GM23338 (cell line): ENCODE measurements at regions not wholly inside any gene's neighbourhood (a gene's known extent, or its start where the extent isn't known, plus 50 kb on each side); places are given as distances from the start of the nearest gene placed in this dataset.

Experiments
- ATAC-seq: fragments of 200-7000 bp; cut with Tn5 transposase; 3 replicates; pipeline ENCODE4 v1.9.1; 2020
- DNase-seq: peaks from one replicate; pipeline ENCODE4 v3.0.0-alpha.2; 2015; ENCODE audit warnings: low spot score
- H2AFZ ChIP-seq: fragments of 200-600 bp; sonication (generic); 2 replicates; pipeline ENCODE4 v1.8.0; 2016; ENCODE audit warnings: antibody characterized with exemption, mild to moderate bottlenecking, moderate library complexity
- H3F3A ChIP-seq: fragments of 200-600 bp; sonication (generic); replicated peaks from 2 replicates; pipeline ENCODE4 v1.8.0; 2017; ENCODE audit warnings: antibody characterized with exemption, mixed run types, low read depth
- H3K27ac ChIP-seq: fragments of 200-600 bp; sonication (generic); 2 replicates; pipeline ENCODE4 v1.6.1; 2016; ENCODE audit warnings: low read depth
- H3K27me3 ChIP-seq: fragments of 200-600 bp; sonication (generic); 2 replicates; pipeline ENCODE4 v1.8.0; 2016; ENCODE audit warnings: mild to moderate bottlenecking, mixed run types, moderate library complexity; ENCODE audit not compliant: insufficient read depth
- H3K36me3 ChIP-seq: fragments of 200-600 bp; sonication (generic); 2 replicates; pipeline ENCODE4 v1.8.0; 2016; ENCODE audit warnings: mild to moderate bottlenecking; ENCODE audit not compliant: insufficient read depth
- H3K4me1 ChIP-seq: fragments of 200-600 bp; sonication (generic); 2 replicates; pipeline ENCODE4 v1.8.0; 2016; ENCODE audit warnings: mild to moderate bottlenecking, moderate library complexity; ENCODE audit not compliant: insufficient read depth
- H3K4me2 ChIP-seq: fragments of 200-600 bp; sonication (generic); 2 replicates; pipeline ENCODE4 v1.7.1; 2017; ENCODE audit warnings: mixed run types
- H3K4me3 ChIP-seq: fragments of 200-600 bp; sonication (generic); 2 replicates; pipeline ENCODE4 v1.6.1; 2016; ENCODE audit warnings: mixed run types
- H3K79me2 ChIP-seq: fragments of 200-600 bp; sonication (generic); replicated peaks from 2 replicates; pipeline ENCODE4 v1.8.0; 2017; ENCODE audit warnings: mild to moderate bottlenecking; ENCODE audit not compliant: insufficient read depth
- H3K9me2 ChIP-seq: fragments of 200-600 bp; sonication (generic); 2 replicates; pipeline ENCODE4 v1.8.0; 2017; ENCODE audit not compliant: insufficient read depth
- H4K20me1 ChIP-seq: fragments of 200-600 bp; sonication (generic); replicated peaks from 2 replicates; pipeline ENCODE4 v1.8.0; 2017; ENCODE audit warnings: mild to moderate bottlenecking; ENCODE audit not compliant: insufficient read depth
- H3K27ac Mint-ChIP-seq: 2 replicates; pipeline ENCODE4 v1.8.0; 2020; ENCODE audit warnings: inconsistent platforms, mild to moderate bottlenecking, moderate library complexity, mixed read lengths
- H3K27me3 Mint-ChIP-seq: 3 replicates; pipeline ENCODE4 v1.8.0; 2022; ENCODE audit warnings: low read depth, mild to moderate bottlenecking, moderate library complexity, mixed read lengths, inconsistent platforms; ENCODE audit not compliant: insufficient read depth, poor library complexity
- H3K36me3 Mint-ChIP-seq: 3 replicates; pipeline ENCODE4 v1.8.0; 2021; ENCODE audit warnings: low read depth, mild to moderate bottlenecking, inconsistent platforms, moderate library complexity, mixed read lengths
- H3K4me1 Mint-ChIP-seq: 3 replicates; pipeline ENCODE4 v1.8.0; 2020; ENCODE audit warnings: mild to moderate bottlenecking, inconsistent platforms, mixed read lengths
- H3K4me3 Mint-ChIP-seq: 3 replicates; pipeline ENCODE4 v1.8.0; 2021; ENCODE audit warnings: moderate library complexity, mild to moderate bottlenecking, inconsistent platforms, mixed read lengths
- H3K9me3 Mint-ChIP-seq: 3 replicates; pipeline ENCODE4 v1.8.0; 2020; ENCODE audit warnings: moderate library complexity, mild to moderate bottlenecking, inconsistent platforms, mixed read lengths
- CREB1 ChIP-seq: fragments of 250-450 bp; sonication (Bioruptor Pico); IDR thresholded peaks from 2 replicates; pipeline ENCODE4 v1.5.0; 2020; ENCODE audit warnings: low read depth, mild to moderate bottlenecking, moderate library complexity
- CTCF ChIP-seq, 2 experiments: fragments of 200-600 bp in 1 of 2; sonication (generic) in 1 of 2; conservative IDR thresholded peaks; 2 replicates each; pipeline versions ENCODE4 v1.5.1 to v1.6.1; 2016 to 2017; ENCODE audit warnings: antibody characterized with exemption in 2 of 2, low read depth in 2 of 2, mild to moderate bottlenecking in 2 of 2, moderate library complexity in 1 of 2
- EZH2 ChIP-seq: fragments of 200-600 bp; sonication (generic); IDR thresholded peaks from one replicate; pipeline ENCODE4 v1.8.0; 2017; ENCODE audit warnings: antibody characterized with exemption, mild to moderate bottlenecking, low read depth; ENCODE audit not compliant: unreplicated experiment
- EZH2phosphoT487 ChIP-seq: fragments of 200-600 bp; sonication (generic); IDR thresholded peaks from one replicate; pipeline ENCODE4 v1.8.1; 2018; ENCODE audit warnings: antibody characterized with exemption; ENCODE audit not compliant: unreplicated experiment
- JUNB ChIP-seq: IDR thresholded peaks from one replicate; pipeline ENCODE4 v1.6.1; 2016; ENCODE audit warnings: antibody characterized with exemption; ENCODE audit not compliant: unreplicated experiment
- NANOG ChIP-seq: IDR thresholded peaks from 2 replicates; pipeline ENCODE4 v1.6.1; 2016; ENCODE audit warnings: antibody characterized with exemption, borderline replicate concordance
- POLR2AphosphoS5 ChIP-seq: IDR thresholded peaks from 2 replicates; pipeline ENCODE4 v1.6.1; 2016; ENCODE audit warnings: antibody characterized with exemption, low read depth
- STAT1 ChIP-seq: IDR thresholded peaks from one replicate; pipeline ENCODE4 v1.6.1; 2016; ENCODE audit warnings: antibody characterized with exemption; ENCODE audit not compliant: unreplicated experiment
- ZNF114 ChIP-seq: fragments of 250-450 bp; sonication (Bioruptor Pico); IDR thresholded peaks from 2 replicates; pipeline ENCODE4 v1.5.0; 2020; ENCODE audit warnings: mild to moderate bottlenecking, moderate library complexity
- ZNF462 ChIP-seq: fragments of 250-450 bp; sonication (Bioruptor Pico); IDR thresholded peaks from 2 replicates; pipeline ENCODE4 v1.5.0; 2020; ENCODE audit warnings: mild to moderate bottlenecking, moderate library complexity
- TF ChIP-seq, protein P1 (sequence below): IDR thresholded peaks from 2 replicates; pipeline ENCODE4 v1.6.1; 2016; ENCODE audit warnings: antibody characterized with exemption

- peaks cover 1% of the 10 kb centered on the region for H3K27me3 Mint-ChIP-seq
- no peak overlapping the region for H3K27ac ChIP-seq
Measured at GRCh38 chr3:87436781-87437543, 160.6 kb upstream of the POU1F1 start.

DNA sequence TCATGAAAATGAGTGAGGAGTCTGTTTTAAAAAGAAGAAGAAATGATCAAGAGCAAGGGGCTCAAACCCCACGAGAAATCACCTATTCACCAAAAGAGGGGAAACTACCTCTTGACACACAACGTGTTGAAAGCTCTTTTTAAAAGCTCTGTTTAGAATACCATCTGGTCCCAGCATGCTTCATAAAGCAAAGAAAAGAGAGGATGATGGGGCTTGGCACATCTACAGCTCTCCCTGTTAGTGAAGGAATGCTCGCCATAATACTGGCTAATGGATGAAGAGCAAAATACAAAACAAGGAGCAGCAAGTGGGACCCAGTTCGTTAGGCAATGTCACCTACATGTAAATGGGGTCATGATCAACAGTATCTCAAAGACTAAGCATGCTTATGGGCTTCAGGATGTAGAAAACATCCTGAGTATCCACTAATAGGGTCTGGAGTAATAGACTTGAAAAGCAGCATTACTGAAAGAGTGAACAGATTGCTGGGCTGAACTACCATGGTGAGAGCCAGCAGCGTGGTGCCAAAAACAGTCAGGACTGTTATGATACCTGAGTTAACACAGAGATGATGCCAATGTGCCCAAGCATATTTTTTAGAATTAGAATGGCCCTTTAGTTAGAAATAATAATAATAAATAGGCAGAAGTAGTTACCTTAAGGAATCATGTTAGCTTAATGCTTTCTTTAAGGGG, 159.7 kb upstream of the POU1F1 start:
- DNase-seq: no peak
- Mint-ChIP-seq H3K27me3 (peaks cover 1% of the 10 kb centered on the region), H3K4me3 (no peak overlapping the region)
- no peak for TF ChIP-seq ZNF462 (CRISPR knock-in tag)

More at GRCh38 chr3:87436781-87437543, 160.6 kb upstream of the POU1F1 start:
- no peaks in the 10 kb centered on the region for H3K36me3 Mint-ChIP-seq
- Histone ChIP-seq H3K27me3 (no peaks in the 10 kb centered on the region), H3K36me3 (no peaks in the 10 kb centered on the region), H3K9me2 (no peaks in the 10 kb centered on the region), H3F3A (no peaks in the 10 kb centered on the region), H3K4me2 (no peak overlapping the region), H2AFZ (no peak overlapping the region), H3K4me3 (no peak overlapping the region), H4K20me1 (no peaks in the 10 kb centered on the region), H3K79me2 (no peaks in the 10 kb centered on the region), H3K4me1 (no peaks in the 10 kb centered on the region)
- H3K4me1 Mint-ChIP-seq: no peaks in the 10 kb centered on the region
- H3K9me3 Mint-ChIP-seq: no peaks in the 10 kb centered on the region; the same call in 2 of the 3 replicates
- no peak for TF ChIP-seq EZH2
- no peak for TF ChIP-seq STAT1
- TF ChIP-seq, protein P1, sequence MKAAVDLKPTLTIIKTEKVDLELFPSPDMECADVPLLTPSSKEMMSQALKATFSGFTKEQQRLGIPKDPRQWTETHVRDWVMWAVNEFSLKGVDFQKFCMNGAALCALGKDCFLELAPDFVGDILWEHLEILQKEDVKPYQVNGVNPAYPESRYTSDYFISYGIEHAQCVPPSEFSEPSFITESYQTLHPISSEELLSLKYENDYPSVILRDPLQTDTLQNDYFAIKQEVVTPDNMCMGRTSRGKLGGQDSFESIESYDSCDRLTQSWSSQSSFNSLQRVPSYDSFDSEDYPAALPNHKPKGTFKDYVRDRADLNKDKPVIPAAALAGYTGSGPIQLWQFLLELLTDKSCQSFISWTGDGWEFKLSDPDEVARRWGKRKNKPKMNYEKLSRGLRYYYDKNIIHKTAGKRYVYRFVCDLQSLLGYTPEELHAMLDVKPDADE: no peak
- TF ChIP-seq JUNB: no peak
- TF ChIP-seq ZNF114: no peak
- TF ChIP-seq POLR2AphosphoS5: no peak
- no peak for TF ChIP-seq NANOG
- no peak for TF ChIP-seq CREB1 (CRISPR knock-in tag)
- no peak for TF ChIP-seq EZH2phosphoT487
- TF ChIP-seq CTCF (conservative IDR thresholded peaks at IDR 0.05; ENCODE audit: low read depth in 2 of 2): no peak
- H3K4me3 Mint-ChIP-seq: no peak overlapping the region
- no peak for DNase-seq
- ATAC-seq: no peak
- H3K27ac Mint-ChIP-seq: no peak overlapping the region

More for the DNA sequence above, 159.7 kb upstream of the POU1F1 start:
- no peaks in the 10 kb centered on the region for H3K36me3 Mint-ChIP-seq
- no peaks in the 10 kb centered on the region for H3F3A ChIP-seq
- no peak for ATAC-seq
- H3K27ac ChIP-seq: no peak overlapping the region
- H3K4me3 ChIP-seq: no peak overlapping the region
- H4K20me1 ChIP-seq: no peaks in the 10 kb centered on the region
- no peaks in the 10 kb centered on the region for H3K36me3 ChIP-seq
- H3K27ac Mint-ChIP-seq: no peak overlapping the region
- H3K27me3 ChIP-seq: no peaks in the 10 kb centered on the region
- H3K4me1 Mint-ChIP-seq: no peaks in the 10 kb centered on the region
- no peak overlapping the region for H2AFZ ChIP-seq
- H3K4me2 ChIP-seq: no peak overlapping the region
- no peaks in the 10 kb centered on the region; the same call in 2 of the 3 replicates for H3K9me3 Mint-ChIP-seq
- H3K4me1 ChIP-seq: no peaks in the 10 kb centered on the region
- H3K9me2 ChIP-seq: no peaks in the 10 kb centered on the region; the same call in 1 of the 2 replicates
- H3K79me2 ChIP-seq: no peaks in the 10 kb centered on the region
